ENCODE measurements at regions not wholly inside any gene's neighbourhood (a gene's known extent, or its start where the extent isn't known, plus 50 kb on each side); places are given as distances from the start of the nearest gene placed in this dataset.
"Not testable (repeated sequence)": the region's sequence is repeated elsewhere in the genome, so short reads cannot be mapped to it uniquely, and the experiment has no call there.

GRCh38 chr5:89178541-89178940 lies 295.6 kb upstream of the MEF2C start:
- TF ChIP-seq CTCF (conservative IDR thresholded peaks at IDR 0.05; ENCODE audit: low read depth, low read length) = no peak
- DNase-seq (ENCODE audit: low read depth) = no peak
- H3K4me3 ChIP-seq (ENCODE audit: low read length) = no peak overlapping the region

GRCh38 chr5:89173528-89173927 lies 290.5 kb upstream of the MEF2C start:
- DNase-seq (ENCODE audit: low read depth) = no peak
- H3K4me3 ChIP-seq (ENCODE audit: low read length) = no peak overlapping the region
- no peak for TF ChIP-seq CTCF (conservative IDR thresholded peaks at IDR 0.05; ENCODE audit: low read depth, low read length)

GRCh38 chr5:89168766-89169165 lies 285.8 kb upstream of the MEF2C start:
- DNase-seq (ENCODE audit: low read depth) = no peak
- no peak for TF ChIP-seq CTCF (conservative IDR thresholded peaks at IDR 0.05; ENCODE audit: low read depth, low read length)
- H3K4me3 ChIP-seq (ENCODE audit: low read length) = no peak overlapping the region

GRCh38 chr5:89164703-89165102 lies 281.7 kb upstream of the MEF2C start:
- not testable (repeated sequence) for H3K4me3 ChIP-seq (ENCODE audit: low read length); DNase-seq (ENCODE audit: low read depth)

- TF ChIP-seq CTCF (conservative IDR thresholded peaks at IDR 0.05; ENCODE audit: low read depth, low read length) = no peak
- H3K4me3 ChIP-seq (ENCODE audit: low read length) = no peak overlapping the region
These were observed 273.2 kb upstream of the MEF2C start for GRCh38 chr5:89156226-89156625.

GRCh38 chr5:89147031-89147430 lies 264.0 kb upstream of the MEF2C start:
- no peak overlapping the region for H3K4me3 ChIP-seq (ENCODE audit: low read length)
- no peak for TF ChIP-seq CTCF (conservative IDR thresholded peaks at IDR 0.05; ENCODE audit: low read depth, low read length)
- DNase-seq (ENCODE audit: low read depth) = no peak

More at GRCh38 chr5:89156226-89156625, 273.2 kb upstream of the MEF2C start:
- no peak for DNase-seq (ENCODE audit: low read depth)

GRCh38 chr5:89137148-89137547 lies 254.2 kb upstream of the MEF2C start:
- TF ChIP-seq CTCF (conservative IDR thresholded peaks at IDR 0.05; ENCODE audit: low read depth, low read length) = no peak
- H3K4me3 ChIP-seq (ENCODE audit: low read length) = no peak overlapping the region
- no peak for DNase-seq (ENCODE audit: low read depth)

- no peak for DNase-seq (ENCODE audit: low read depth)
- no peak for TF ChIP-seq CTCF (conservative IDR thresholded peaks at IDR 0.05; ENCODE audit: low read depth, low read length)
These were observed 251.0 kb upstream of the MEF2C start for GRCh38 chr5:89133975-89134374.

More at GRCh38 chr5:89133975-89134374, 251.0 kb upstream of the MEF2C start:
- no peak overlapping the region for H3K4me3 ChIP-seq (ENCODE audit: low read length)

All from retinal pigment epithelial cell (primary cell).